ENCODE measurements at regions not wholly inside any gene's neighbourhood (a gene's known extent, or its start where the extent isn't known, plus 50 kb on each side); places are given as distances from the start of the nearest gene placed in this dataset.

DNA sequence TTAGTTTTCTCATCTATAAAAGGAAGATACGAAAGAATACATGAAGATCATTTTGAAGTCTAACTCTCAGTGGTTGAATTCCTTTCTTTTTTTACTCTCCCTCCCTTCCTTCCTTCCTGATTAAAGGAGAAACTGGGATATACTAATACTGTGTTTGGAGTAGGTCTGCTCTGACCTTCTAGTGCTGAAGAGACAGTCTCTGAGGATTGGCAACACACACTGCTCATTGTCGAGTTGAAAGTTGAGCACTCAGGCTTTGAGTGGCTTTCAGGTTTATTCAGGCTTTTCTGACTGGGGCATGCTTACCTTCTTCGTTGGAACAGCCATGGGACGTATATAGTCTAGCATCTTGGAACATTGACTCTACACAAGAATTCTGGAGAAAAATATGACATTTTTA lies 86.9 kb upstream of the RPS23 start:
- Histone ChIP-seq H3K9me3 (no peaks in the 10 kb centered on the region), H3K4me3 (ENCODE audit: low read depth, low read length) (no peak overlapping the region), H3K36me3 (no peaks in the 10 kb centered on the region), H3K4me1 (0 out of 2 replicates have a peak, but pooled peaks cover 3% of the 10 kb centered on the region), H3K27me3 (no peaks in the 10 kb centered on the region)
- TF ChIP-seq, protein P1, sequence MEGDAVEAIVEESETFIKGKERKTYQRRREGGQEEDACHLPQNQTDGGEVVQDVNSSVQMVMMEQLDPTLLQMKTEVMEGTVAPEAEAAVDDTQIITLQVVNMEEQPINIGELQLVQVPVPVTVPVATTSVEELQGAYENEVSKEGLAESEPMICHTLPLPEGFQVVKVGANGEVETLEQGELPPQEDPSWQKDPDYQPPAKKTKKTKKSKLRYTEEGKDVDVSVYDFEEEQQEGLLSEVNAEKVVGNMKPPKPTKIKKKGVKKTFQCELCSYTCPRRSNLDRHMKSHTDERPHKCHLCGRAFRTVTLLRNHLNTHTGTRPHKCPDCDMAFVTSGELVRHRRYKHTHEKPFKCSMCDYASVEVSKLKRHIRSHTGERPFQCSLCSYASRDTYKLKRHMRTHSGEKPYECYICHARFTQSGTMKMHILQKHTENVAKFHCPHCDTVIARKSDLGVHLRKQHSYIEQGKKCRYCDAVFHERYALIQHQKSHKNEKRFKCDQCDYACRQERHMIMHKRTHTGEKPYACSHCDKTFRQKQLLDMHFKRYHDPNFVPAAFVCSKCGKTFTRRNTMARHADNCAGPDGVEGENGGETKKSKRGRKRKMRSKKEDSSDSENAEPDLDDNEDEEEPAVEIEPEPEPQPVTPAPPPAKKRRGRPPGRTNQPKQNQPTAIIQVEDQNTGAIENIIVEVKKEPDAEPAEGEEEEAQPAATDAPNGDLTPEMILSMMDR (IDR thresholded peaks at IDR 0.05; ENCODE audit: low read depth, low read length): no peak
- no peak for DNase-seq

GRCh38 chr5:82364497-82364896 lies 86.3 kb upstream of the RPS23 start:
- no peaks in the 10 kb centered on the region for H3K27me3 ChIP-seq
- no peaks in the 10 kb centered on the region for H3K9me3 ChIP-seq
- no peak overlapping the region for H3K4me3 ChIP-seq (ENCODE audit: low read depth, low read length)
- TF ChIP-seq, protein P1 (IDR thresholded peaks at IDR 0.05; ENCODE audit: low read depth, low read length): peak; percentile 64
- DNase-seq: peak; percentile 33
- no peaks in the 10 kb centered on the region for H3K36me3 ChIP-seq
- H3K4me1 ChIP-seq: 0 out of 2 replicates have a peak, but pooled peaks cover 3% of the 10 kb centered on the region

DNA sequence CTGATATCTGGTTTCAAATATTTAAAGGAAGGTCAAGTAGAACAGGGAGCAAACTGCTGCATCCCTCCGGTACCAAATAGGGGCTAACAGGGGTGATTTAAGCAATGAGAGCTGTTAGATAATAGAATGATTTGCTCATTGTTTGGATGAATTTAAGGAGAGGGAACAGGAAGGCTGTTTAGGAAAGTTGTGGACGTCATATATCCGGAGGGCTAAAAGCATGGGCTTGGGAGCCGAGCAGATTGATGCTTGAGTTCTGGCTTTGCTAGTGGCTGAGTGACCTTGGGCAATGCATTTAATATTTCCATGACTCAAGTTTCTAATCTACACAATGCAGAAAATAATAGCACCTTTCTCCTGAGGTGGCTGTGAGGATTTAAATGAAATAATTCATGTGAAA lies 85.4 kb upstream of the RPS23 start:
- H3K4me1 ChIP-seq: 0 out of 2 replicates have a peak, but pooled peaks cover 3% of the 10 kb centered on the region
- DNase-seq: no peak
- no peaks in the 10 kb centered on the region for H3K36me3 ChIP-seq
- TF ChIP-seq, protein P1 (IDR thresholded peaks at IDR 0.05; ENCODE audit: low read depth, low read length): no peak
- H3K27me3 ChIP-seq: no peaks in the 10 kb centered on the region
- H3K9me3 ChIP-seq: no peaks in the 10 kb centered on the region
- H3K4me3 ChIP-seq (ENCODE audit: low read depth, low read length): no peak overlapping the region

GRCh38 chr5:82362636-82363035 lies 84.5 kb upstream of the RPS23 start:
- H3K36me3 ChIP-seq: no peaks in the 10 kb centered on the region
- DNase-seq: no peak
- H3K4me3 ChIP-seq (ENCODE audit: low read depth, low read length): no peak overlapping the region
- H3K9me3 ChIP-seq: no peaks in the 10 kb centered on the region
- no peaks in the 10 kb centered on the region for H3K4me1 ChIP-seq
- TF ChIP-seq, protein P1 (IDR thresholded peaks at IDR 0.05; ENCODE audit: low read depth, low read length): no peak
- H3K27me3 ChIP-seq: no peaks in the 10 kb centered on the region

- TF ChIP-seq, protein P1 (IDR thresholded peaks at IDR 0.05; ENCODE audit: low read depth, low read length): no peak
- H3K4me3 ChIP-seq (ENCODE audit: low read depth, low read length): no peak overlapping the region
- H3K27me3 ChIP-seq: no peaks in the 10 kb centered on the region
- H3K4me1 ChIP-seq: no peaks in the 10 kb centered on the region
- no peaks in the 10 kb centered on the region for H3K9me3 ChIP-seq
- H3K36me3 ChIP-seq: no peaks in the 10 kb centered on the region
- DNase-seq: no peak
Measured at GRCh38 chr5:82360022-82360421, 81.9 kb upstream of the RPS23 start.

DNA sequence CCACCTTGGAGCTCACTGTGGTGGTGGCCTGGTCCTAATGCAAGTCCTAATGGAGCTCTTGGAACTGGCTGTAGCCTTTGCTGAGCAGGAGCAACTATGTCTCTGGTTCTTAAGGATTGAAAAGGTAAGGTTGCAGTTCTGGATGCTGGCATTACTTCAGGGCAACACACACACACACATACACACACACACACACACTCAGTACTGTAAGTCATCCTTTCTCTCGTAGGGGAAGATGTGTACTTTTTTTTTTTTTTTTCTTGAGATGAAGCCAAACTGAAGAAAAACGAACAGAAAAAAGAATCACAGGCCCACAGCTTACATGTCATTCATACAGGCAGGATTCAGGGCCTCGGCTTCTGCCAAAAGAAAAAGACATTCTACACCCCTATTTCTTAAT lies 81.1 kb upstream of the RPS23 start:
- no peak for DNase-seq
- no peaks in the 10 kb centered on the region for H3K27me3 ChIP-seq
- TF ChIP-seq, protein P1 (IDR thresholded peaks at IDR 0.05; ENCODE audit: low read depth, low read length): no peak
- H3K4me1 ChIP-seq: no peaks in the 10 kb centered on the region
- H3K9me3 ChIP-seq: no peaks in the 10 kb centered on the region
- no peak overlapping the region for H3K4me3 ChIP-seq (ENCODE audit: low read depth, low read length)
- H3K36me3 ChIP-seq: no peaks in the 10 kb centered on the region

All from BE2C (cell line).